GM21737 (cell line): ENCODE measurements at regions not wholly inside any gene's neighbourhood (a gene's known extent, or its start where the extent isn't known, plus 50 kb on each side); places are given as distances from the start of the nearest gene placed in this dataset.
"Not testable (repeated sequence)": the region's sequence is repeated elsewhere in the genome, so short reads cannot be mapped to it uniquely, and the experiment has no call there.

ENCODE experiments used
- ATAC-seq: cut with Tn5 transposase; IDR thresholded peaks from one replicate; pipeline ENCODE4 v1.9.1; 2021; ENCODE audit warnings: mild to moderate bottlenecking, moderate library complexity; ENCODE audit not compliant: unreplicated experiment

DNA sequence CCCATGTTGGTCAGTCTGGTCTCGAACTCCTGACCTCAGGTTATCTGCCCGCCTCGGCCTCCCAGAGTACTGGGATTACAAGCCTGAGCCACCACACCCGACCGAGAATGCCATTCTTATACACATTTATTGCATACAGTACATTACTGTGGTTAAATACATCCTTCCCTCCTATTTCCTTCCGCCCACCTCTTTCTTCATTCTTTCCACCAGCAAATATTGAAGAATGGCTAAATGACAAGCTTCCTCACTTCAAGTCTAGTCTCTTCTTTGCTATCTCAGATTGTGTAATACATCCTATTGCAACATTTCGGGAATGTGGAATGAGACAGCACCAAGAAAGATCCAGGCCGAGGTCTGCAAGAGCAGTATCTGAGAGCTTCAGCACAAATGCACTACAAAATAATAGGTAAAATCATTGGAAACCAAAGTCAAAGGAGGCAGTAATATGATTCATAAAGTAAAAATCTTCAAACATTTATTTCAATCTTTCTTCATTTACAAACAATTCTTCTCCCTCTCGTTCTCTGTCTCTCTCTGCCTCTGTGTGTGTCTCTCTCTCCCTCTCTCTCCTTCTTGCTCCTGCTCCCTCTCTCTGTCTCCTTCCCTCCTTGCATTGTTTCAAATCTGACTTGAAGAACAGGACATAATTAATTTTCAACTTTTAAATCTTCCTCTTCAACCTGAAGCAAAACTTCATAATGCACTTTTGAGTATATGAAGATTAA, 94.7 kb upstream of the TGFBR2 start:
- ATAC-seq: no peak

DNA sequence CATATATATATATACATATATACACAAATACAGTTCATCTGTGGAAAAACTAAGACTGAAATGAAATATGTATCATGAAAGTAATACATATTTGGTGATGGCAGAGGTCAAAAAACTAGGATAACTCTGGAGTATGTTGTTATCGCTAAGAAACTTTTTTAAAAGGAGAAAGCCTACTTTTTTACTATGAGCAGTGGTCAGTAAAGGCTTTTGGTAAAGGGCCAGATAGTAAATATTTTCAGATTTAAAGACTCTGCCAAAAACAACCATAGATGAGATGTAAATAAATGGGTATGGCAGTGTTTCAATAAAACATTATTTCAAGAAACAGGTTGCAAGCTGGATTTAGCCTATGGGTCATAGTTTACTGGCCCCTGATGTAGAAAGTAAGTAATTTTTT, 93.8 kb upstream of the TGFBR2 start:
- no peak for ATAC-seq

DNA sequence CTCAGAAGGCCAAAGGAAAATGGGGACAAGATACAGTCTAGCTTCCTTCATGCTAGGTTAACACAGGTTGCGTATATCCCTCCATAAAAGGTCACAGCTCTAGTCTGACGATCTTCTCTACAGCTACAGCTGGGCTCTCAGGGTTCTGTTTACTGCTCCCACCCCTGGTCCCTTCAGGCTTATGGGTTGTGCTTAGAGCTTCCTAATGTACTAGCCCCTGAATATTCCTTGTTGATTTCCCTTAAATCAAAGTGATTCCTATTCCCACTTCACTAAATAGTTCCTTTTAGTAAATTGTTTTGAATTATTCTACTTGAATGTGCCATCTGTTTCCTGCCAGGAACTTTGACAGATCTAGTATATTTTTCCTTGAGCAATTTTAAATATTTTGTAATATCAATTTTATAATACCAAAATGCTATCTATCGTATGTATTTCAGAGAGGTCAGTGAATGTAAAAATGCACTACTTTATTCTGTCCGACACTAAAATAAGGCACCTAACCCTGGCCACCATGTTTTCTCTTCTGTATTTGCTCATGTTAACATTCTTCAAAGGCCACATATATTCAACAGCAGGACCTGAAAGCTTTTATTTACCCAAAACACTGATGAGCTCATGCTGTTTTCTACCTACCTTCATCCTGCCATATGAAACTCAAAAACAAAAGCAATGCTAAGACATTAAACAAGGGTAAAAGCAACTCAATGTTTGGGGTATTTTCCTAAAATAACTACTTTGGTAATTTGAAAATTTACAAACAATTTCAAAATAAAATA, 92.8 kb upstream of the TGFBR2 start:
- ATAC-seq: no peak

DNA sequence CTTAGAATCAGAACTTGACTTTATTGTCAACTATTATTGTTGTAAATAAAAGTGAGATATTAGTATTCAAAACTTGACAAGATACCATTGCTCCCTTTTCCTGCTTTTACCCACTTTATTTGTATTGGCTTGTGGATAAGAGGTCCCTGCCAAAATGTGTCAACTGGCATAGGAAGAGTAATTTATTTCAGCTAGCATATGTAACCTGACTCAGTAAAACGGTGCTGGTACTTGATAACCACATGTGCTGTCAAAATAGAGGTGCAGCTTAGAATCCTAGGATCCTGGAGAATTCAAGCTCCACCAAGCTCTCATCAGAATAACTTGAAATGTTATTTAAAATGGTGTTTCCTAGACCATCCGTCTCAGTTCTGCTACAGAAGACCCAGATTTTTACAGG, 90.2 kb upstream of the TGFBR2 start:
- no peak for ATAC-seq

DNA sequence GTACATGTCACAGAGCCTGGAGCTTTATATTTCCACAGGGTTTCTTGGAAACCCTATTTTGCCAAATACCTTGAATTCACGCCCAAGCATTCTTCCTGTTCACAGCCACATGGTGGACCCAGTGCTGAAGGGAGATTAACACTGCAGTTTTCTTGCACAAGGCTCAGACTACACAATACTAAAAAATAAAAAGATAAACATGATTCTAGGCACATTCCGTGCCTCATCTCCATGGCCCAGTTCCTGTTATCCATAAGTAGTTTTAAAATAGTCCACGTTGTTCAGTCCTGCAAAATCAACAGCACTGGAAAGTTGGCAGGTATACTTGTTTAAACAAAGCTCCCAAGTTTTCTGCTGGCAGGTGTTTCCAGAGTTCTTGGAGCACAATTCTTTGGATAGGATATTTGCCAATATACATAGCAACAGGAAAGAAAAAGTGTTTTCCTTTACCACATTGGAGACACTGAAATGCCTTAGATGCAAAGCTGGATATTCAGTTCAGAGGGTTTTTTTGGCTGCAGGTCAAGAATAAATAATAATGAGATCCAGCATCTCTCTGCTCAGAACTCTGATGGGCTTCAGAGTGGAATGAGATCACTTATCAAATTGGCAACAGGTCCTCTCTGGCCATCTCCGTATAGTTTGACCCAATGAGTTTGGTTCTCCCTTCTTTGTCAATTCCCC, 88.1 kb upstream of the TGFBR2 start:
- ATAC-seq: no peak

DNA sequence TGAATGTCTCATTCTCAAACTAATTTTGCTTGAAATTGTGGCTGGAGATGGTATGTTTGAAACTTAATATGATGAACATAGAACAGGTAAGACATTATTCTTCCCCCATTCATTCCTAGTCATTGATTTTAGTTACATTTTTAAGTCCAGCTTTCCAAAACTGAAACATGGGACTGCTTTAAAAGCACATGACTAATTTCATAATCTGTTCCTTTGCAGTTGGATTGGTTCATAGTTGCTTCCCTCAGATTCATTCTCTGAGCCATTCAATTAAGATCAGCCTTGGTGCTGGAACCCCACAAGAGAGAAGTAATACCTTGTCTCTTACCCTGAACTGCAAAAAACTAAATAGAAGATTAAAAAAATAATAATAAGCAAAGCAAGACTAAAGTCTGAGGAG, 87.5 kb upstream of the TGFBR2 start:
- no peak for ATAC-seq

DNA sequence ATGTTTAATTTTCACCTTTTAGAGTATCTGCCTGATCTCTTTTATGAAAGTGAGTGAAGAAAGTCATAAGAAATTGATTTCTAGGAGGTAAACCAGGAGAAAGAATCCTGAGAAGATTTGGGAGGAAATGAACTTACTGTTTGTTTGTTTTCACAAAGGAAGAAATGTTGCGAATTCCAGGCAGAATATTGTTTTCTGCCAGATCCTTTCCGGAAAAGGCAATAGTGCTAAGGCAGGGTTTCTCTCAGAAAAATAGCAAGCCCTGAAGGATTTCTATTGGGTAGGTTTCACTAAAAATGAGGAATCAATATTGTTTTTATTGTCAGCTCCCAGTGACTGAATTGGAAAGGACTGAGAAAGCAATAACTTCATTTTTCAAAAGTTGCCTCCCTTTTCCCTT, 85.7 kb upstream of the TGFBR2 start:
- no peak for ATAC-seq

DNA sequence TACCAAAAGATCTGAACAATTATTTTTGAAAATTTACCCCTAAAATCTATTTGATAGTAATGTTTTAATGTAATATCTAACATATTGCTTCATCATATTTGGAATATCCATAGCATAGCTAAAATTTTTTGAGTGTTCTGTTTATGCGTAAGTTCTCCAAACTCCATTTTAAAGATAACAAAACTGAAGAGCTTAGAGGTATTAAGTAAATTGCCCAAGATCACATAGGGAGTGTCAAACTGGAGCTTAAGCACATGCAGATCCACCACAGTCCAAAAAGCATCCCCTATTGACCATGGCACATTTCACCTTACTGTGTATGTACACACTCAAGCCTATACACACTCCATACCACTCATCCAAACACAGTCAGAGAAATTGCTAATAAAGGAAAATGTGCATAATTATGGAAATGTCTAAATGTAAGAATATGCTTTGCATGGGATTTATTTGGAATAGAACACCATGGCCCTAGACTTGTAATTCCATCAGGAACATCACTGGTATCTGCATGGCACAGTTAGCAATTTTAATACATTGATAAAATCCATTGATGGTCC, 85.2 kb upstream of the TGFBR2 start:
- no peak for ATAC-seq

DNA sequence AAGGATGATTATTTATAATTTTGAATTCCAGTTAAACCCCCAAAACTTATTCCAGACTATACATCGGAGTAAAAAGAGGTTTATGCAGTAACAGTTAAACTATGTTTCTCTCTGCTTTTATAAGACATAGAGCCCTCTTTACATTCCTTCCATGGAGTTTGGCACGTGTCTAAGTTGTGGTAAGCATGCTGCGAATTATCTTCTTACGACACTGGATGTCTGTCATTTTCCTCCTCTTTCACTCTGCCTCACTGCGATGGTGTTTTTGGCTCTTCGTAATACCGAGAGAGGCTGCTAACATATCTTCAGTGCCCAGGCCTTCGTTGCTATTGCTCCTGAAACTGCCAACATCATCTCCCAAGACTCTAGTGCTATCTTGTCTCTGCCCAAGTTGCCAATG, 83.9 kb upstream of the TGFBR2 start:
- ATAC-seq: no peak

DNA sequence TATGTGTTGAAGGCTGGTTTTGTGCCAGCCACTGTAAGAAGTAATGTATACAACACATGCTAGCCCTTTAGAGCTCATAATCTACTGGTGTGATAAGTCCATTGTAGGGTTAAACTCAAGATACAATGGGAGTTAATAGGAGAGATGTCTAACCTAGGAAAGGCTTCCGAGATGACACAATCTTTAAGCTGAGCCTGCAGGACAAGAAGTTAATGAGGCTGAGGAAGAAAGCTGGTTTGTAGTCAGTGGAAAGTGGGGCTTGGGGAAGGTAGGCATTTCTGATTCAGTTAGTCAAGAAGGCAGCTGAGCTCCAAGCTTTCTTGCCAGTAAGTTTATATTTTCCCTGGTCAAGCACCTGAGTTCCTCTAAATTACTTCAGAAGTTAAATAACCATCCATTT, 83.0 kb upstream of the TGFBR2 start:
- no peak for ATAC-seq

DNA sequence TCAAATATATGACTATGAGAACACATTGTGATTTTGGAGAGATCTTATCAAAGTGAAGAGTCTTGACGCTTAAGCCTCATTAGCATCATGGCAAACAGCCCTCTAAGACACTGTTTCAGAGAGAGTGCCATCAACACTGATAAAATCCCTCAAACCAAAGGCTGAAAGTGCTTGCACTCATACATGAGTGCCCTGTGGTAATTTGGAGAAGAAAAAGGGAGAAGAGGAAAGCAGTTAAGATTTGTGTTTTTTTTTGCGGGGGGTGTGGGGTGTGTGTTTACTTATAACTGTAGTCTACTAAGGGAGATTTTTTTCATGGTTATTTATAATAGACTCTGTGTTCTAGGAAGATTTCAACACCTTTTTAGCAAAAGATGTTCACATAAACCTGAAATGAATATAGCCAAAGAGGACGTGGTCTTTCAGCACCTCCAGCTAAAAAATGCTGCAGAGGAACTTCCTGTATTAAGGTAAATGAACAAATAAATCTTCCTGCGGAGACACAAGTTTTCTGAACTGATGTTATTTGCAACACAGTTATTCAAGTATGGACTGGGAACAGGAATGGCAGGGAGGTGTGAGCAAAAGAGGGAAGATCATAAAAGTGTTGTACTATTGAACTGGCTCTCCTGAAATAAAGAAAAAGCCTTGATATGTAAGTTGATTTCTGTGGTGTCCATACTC, 81.9 kb upstream of the TGFBR2 start:
- no peak for ATAC-seq

DNA sequence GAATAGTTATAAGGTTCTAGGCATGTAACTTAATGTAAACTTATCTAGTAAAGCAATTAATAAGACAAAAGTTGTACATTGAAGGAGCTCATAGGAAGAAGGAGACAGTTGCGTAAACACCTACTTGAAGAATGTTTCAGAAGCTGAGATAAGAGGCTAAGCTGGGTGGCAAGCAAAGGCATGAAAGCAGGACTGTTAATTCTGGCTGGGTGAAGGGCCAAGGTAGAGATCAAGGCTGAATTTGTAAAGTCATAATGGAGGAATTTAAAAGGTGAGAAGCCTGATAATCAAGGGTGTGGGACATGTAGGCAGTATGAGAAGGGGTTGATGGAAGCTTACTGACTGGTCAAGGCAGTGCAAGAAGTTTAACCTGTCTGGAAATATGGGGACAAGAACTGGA, 80.4 kb upstream of the TGFBR2 start:
- no peak for ATAC-seq

DNA sequence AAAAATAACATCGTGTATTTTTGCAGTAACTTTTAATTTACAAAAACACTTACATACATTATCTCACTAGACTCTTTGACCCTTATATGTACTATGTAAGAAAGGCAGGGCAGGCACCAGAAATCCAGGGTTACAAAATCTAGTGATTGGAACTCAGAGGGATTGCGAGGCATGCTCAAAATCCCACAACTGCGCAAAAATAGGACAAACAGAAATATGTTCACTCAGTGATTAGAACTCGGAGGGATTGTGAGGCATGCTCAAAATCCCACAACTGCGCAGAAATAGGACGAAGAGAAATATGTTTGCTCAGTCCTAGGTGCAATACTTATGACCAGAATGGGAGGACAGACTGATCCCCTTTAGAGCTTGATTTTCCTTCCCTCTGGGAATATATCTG, 79.2 kb upstream of the TGFBR2 start:
- ATAC-seq: no peak

DNA sequence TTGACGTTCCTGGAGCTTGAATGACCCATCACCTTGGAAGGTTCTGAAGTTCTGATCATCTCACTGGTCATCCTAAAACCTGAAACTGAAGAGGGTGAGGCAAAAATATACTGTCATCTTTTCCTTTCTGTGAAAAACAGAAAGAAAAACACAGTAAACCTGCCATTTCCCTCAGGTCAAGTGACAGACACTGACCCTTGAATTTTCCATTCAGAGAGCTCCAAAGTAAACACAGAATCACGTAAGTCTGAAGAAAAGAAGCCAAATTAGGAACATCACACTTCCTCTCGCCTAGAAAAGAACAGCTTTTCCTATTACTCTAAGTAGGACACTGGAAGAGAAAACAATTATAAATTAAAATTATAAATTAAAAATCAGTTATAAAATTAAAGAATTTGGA, 78.7 kb upstream of the TGFBR2 start:
- ATAC-seq: no peak

DNA sequence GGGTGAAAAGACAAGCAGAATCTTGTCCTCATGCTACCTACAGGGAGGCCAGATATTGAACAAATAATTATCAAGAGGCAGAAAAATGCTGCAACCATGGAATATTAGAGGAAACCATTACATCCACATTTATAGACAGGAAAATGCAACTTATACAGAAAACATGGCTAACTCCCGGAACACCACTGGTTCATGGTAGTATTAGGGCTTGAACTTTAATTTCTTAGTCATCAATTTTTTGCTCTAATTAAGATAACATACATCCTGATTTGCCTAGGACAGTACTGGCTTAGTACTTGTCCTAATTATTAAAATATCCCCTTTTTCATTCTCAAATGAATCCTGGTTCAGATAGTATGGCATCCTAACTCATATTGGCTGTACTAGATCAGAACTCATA, 76.3 kb upstream of the TGFBR2 start:
- ATAC-seq: no peak

DNA sequence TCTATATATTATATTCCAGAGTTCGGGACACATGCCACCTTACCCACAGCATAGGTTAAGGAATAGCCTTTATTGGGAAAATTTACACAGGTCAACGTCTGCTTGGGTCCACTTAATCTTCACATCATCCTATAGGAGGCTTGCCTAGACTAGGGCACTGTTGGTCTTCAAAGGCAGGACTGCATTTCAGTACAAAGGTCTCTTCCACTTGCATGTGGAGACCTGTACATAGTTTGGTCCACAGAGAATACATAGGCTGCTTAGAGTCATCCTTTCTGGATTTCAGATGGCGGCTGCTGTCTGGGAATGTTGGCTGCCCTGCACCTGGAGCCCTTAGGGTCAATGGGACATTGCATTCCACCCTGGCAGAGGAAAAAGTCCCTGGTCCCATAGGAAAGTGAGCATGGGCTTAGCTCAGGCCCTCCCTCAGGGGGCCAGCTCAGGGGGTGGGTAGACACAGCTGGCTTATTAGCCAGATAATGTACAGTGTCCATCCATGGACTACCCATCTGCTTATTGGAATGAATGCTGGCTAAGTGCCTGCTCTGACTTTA, 75.3 kb upstream of the TGFBR2 start:
- ATAC-seq: no peak

DNA sequence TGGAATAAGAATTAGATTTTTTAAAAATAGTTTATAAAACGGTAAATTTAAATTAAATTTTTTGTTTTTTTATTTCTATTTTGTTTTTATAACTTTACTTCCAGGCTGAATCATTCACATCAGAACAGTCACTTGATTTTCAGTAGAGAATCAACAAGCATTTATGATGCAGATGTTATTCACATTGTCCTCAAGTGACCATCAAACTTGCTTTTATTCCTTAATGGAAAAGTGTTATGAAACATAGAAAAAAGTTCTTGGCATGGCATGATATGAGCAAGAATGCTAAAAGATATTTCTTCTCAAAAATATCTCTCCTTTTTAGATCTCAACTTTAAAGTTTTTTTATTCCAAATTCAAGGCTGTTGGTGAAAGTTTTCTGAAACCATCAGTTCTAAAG, 70.9 kb upstream of the TGFBR2 start:
- no peak for ATAC-seq

DNA sequence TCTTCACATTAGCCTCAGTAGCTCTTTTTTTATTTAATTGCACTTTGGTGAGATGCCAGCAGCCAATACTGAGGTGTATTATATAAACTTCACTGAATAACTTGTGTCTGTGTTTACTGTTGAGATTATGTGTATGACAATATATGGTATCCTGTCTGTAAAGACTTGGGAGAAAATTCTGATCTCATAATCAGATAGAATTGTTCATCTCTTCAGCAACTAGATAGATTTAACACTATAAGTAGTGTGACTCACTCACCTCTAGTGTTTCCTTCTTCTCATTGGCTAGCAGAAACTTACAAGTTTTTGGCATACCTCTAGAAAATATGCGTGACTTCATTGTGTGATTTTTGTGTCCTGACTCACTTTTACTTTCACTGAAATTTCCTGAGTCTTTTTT, 67.6 kb upstream of the TGFBR2 start:
- ATAC-seq: no peak

DNA sequence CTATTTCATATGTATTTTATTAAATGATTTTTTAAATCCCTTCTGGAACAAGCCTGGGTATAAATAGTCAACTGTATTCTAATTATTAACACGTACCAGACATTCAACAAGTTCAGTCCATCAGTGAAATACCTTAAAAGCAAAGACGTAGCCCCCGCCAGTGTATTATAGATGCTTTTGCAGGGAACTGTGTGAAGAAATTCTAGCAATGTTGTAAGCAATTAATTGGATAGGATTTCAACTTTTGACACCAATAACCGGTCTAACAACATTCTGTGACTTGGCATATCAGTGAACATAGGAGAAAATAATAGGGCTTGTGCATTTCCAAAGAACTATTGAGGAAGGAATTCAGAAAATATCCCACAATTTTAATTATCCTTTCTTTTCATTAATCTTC, 67.2 kb upstream of the TGFBR2 start:
- ATAC-seq: no peak

DNA sequence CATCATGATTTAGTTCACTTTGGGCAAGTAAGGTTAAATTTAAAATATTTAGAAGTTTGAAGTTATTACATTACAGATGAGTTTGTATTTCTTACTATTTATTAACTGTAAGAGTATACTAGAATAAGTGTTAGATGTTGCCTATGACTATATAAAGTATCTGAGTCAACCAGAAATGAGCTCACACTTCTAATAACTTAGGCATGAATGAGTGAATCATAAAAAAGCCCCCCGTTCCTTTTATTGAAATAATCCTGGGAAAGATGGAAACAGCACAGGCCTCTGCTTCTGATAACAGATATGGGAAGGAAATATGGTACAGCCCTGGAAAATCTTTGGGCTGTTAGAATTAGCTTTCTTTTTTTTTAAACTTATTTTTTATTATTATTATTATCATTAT, 66.6 kb upstream of the TGFBR2 start:
- no peak for ATAC-seq

DNA sequence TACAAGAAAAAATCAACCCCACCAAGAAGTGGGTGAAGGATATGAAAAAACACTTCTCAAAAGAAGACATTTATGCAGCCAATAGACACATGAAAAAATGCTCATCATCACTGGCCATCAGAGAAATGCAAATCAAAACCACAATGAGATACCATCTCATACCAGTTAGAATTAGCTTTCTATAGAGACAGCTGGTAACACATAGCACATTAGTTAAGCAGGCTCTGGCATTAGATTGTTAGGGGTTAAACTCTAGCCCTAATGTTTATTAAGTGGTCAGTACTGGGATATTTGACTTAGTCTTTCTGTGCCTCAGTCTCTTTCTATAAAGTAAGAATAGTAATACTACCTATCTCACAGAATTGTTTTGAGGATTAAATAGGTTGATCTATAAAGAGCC, 65.2 kb upstream of the TGFBR2 start:
- ATAC-seq: not testable (repeated sequence)
